ENCODE measurements at regions not wholly inside any gene's neighbourhood (a gene's known extent, or its start where the extent isn't known, plus 50 kb on each side); places are given as distances from the start of the nearest gene placed in this dataset.

- Histone ChIP-seq H3K4me3 (no peak overlapping the region), H3K4me1 (no peaks in the 10 kb centered on the region), H3K36me3 (no peaks in the 10 kb centered on the region), H3K27ac (no peak overlapping the region), H3K9me3 (no peaks in the 10 kb centered on the region), H3K27me3 (no peaks in the 10 kb centered on the region)
- intact Hi-C loops (cut with DNase I; ENCODE audit: low total_unique reads), result no loop called here
- DNase-seq, result no peak
- TF ChIP-seq CTCF (IDR thresholded peaks at IDR 0.05), result no peak
These were observed 617.9 kb upstream of the CDH18 start for GRCh38 chr5:20605732-20606525.

- no peaks in the 10 kb centered on the region for H3K27me3 ChIP-seq
- intact Hi-C loops (cut with DNase I; ENCODE audit: low total_unique reads), result no loop called here
- no peak overlapping the region for H3K27ac ChIP-seq
- H3K4me3 ChIP-seq, result no peak overlapping the region
- H3K9me3 ChIP-seq, result no peaks in the 10 kb centered on the region
- no peaks in the 10 kb centered on the region for H3K36me3 ChIP-seq
- H3K4me1 ChIP-seq, result no peaks in the 10 kb centered on the region
- DNase-seq, result no peak
- no peak for TF ChIP-seq CTCF (IDR thresholded peaks at IDR 0.05)
These were observed 617.0 kb upstream of the CDH18 start for GRCh38 chr5:20604992-20605391.

GRCh38 chr5:20601678-20602100, 613.7 kb upstream of the CDH18 start:
- Histone ChIP-seq H3K9me3 (no peaks in the 10 kb centered on the region), H3K4me1 (no peaks in the 10 kb centered on the region), H3K27me3 (no peaks in the 10 kb centered on the region), H3K36me3 (no peaks in the 10 kb centered on the region), H3K4me3 (no peak overlapping the region), H3K27ac (no peak overlapping the region)
- intact Hi-C loops (cut with DNase I; ENCODE audit: low total_unique reads), result no loop called here
- TF ChIP-seq CTCF (IDR thresholded peaks at IDR 0.05), result no peak
- DNase-seq, result no peak

GRCh38 chr5:20590356-20590755, 602.4 kb upstream of the CDH18 start:
- Histone ChIP-seq H3K9me3 (no peaks in the 10 kb centered on the region), H3K36me3 (no peaks in the 10 kb centered on the region), H3K27me3 (no peaks in the 10 kb centered on the region), H3K27ac (no peak overlapping the region), H3K4me3 (no peak overlapping the region), H3K4me1 (no peaks in the 10 kb centered on the region)
- no peak for DNase-seq
- intact Hi-C loops (cut with DNase I; ENCODE audit: low total_unique reads), result no loop called here
- TF ChIP-seq CTCF (IDR thresholded peaks at IDR 0.05), result no peak

- Histone ChIP-seq H3K27me3 (no peaks in the 10 kb centered on the region), H3K4me3 (no peak overlapping the region), H3K27ac (no peak overlapping the region), H3K4me1 (no peaks in the 10 kb centered on the region), H3K9me3 (no peaks in the 10 kb centered on the region), H3K36me3 (no peaks in the 10 kb centered on the region)
- intact Hi-C loops (cut with DNase I; ENCODE audit: low total_unique reads), result no loop called here
- DNase-seq, result no peak
- TF ChIP-seq CTCF (IDR thresholded peaks at IDR 0.05), result no peak
These were observed 587.6 kb upstream of the CDH18 start for GRCh38 chr5:20575571-20575970.

Measured in tibial artery (tissue), 4 donors.